ENCODE measurements at regions not wholly inside any gene's neighbourhood (a gene's known extent, or its start where the extent isn't known, plus 50 kb on each side); places are given as distances from the start of the nearest gene placed in this dataset.
"Not testable (repeated sequence)": the region's sequence is repeated elsewhere in the genome, so short reads cannot be mapped to it uniquely, and the experiment has no call there.

DNA sequence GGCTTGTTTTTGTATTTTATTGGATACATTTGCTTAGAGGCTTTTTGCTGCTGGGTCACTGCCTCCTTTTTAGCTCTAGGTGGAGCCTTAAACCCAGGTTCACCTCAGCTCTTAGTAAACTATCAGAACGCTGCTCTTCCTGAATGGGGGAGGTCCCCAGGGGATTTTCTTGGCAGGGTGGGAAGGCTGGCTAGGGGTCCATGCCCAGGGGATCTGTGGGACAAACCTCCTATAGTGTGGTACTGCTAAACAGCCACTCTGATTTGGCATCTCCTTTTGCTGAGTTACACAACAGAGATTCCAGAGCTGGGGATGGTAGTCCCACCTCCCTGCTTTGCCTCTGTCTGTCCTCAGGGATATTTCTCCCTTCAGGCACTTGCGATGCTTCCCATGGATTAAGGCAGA lies 204.9 kb downstream of the ZIC5 start:
- DNase-seq = no peak

DNA sequence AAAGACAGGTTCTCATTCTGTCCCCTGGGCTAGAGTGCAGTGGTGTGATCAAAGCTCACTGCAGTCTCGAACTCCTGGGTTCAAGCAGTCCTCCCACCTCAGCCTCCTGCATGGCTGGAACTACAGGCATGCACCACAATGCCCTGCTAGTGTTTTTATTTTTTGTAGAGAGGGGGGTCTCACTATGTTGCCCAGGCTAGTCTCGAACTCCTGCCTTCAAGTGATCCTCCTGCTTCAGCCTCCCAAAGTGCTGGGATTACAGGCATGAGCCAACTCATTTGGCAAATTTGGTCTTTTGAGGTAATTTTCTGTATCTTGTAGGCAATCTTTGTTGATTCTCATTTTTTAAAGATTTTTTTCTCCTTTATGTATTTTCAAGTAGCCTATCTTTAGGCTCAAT lies 205.7 kb downstream of the ZIC5 start:
- no peak for DNase-seq

DNA sequence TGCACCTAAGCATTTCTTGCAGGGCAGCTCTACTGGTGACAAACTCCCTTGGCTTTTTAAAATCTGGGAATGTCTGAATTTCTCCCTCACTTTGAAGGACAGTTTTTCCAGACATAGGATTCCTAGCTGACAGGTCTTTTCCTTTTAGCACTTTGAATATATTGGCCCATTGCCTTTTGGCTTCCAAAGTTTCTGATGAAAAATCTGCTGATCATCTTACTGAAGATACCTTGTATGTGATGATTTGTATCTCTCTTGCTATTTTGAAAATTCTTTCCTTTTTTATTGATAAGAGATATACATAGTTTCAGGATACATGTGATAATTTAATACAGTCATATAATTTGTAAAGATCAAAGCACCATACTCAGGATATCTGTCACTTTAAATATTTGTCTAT lies 211.1 kb downstream of the ZIC5 start:
- DNase-seq = no peak

DNA sequence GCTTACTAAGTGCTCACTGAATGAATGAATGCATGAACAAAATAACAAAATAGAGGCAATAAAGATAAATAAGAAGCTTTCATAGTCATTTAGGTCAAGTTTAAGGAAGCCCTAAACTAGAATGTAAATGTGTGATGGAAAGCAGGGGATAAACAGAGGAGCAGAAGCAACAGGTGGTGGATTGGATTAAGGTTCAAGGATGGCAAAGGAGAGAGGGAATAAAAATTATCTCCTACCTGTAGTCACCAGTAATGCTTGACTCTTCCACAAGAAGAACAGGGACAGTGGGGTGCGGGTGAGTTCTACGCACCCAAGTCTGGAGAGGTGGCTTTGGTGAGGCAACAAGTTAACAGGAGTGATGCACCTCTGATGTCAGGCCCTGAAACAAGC lies 212.4 kb downstream of the ZIC5 start:
- no peak for DNase-seq

DNA sequence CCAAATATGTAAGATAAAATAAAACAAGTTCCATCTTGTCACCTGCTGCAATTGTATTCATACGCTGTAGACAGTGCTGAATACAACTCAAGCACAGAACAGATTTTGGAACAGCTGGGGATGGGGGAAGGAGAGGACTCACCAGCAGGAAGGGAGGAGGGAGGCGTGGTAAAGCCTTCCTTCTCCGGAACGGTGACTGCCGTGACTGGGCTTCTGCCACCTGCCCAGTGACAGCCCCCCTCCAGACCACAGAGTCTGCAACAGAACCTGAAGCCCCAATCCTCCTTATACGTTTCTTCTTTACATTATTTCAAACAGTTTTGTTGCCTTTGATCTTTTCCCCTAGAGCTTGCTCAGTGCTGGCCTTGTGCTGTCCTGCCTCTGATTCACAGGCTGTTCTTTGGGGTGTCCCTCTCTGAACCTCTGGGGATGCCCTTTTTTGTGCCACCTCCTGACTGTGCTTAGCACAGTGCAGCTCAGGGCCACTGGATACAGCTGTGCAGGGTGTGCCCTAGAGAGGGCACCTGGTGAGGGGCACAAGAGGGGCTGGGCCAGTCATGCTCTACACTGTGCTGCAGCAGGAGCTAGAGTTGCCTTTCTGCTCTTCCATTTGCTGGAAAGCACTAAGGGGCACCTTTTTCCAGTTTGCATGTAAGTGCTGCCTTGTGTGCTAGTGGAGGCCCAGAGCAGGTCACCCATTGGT lies 213.0 kb downstream of the ZIC5 start:
- DNase-seq = no peak

DNA sequence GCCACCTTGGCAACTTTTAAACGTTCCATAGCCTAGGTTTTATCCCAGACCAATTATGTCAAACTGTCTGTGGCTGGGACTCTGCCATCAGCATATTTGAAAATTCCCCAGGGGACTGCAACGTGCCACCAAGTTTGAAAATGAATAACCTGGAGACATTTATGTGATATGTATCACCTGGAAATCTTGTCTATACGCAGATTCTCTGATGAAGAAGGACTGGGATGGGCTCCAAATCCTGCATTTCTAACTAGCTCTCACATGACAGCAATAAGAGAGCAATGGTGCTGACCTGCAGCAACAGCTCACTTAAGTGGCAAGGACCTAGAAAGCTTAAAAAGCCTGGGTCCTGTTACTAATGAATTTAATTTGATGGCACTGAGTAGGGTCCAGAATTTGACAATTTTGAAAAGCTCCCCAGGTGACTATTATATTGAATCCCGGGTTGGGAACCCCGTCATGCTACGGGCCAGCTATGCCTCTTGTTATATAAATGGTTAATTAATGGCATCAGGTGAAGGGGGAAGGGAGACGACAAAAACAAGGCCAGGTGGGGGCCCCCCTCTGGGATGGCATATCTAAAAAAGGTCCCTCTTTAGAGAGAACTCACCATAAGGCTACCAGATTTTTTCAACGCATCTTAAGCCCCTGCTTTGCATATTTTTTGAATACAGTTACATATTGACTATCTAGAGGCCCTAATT lies 213.7 kb downstream of the ZIC5 start:
- no peak for DNase-seq

DNA sequence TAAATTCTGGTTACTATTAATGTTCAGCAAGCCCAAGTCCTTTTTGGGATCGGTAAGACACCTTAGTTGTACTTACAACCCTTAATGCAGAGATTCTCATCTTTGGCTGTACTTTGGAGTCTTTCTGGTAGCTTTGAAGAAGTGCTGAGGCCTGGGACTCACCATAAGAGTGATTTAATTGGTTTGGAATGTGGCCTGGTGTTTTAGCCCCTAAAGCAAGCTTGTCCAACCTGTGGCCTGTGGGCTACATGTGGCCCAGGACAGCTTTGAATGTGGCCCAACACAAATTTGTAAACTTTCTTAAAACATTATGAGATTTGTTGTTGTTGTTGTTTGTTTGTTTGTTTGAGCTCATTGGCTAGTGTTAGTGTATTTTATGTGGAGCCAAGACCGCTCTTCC lies 215.3 kb downstream of the ZIC5 start:
- DNase-seq = no peak

DNA sequence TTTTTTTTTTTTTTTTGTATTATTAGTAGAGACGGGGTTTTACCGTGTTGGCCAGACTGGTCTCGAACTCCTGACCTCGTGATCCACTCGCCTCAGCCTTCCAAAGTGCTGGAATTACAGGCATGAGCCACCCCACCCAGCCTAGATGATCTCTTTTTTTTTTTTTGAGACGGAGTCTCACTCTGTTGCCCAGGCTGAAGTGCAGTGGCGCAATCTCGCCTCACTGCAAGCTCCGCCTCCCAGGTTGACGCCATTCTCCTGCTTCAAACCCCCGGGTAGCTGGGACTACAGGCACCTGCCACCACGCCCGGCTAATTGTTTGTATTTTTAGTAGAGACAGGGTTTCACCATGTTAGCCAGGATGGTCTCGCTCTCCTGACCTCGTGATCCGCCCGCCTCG lies 216.8 kb downstream of the ZIC5 start:
- not testable (repeated sequence) for DNase-seq

DNA sequence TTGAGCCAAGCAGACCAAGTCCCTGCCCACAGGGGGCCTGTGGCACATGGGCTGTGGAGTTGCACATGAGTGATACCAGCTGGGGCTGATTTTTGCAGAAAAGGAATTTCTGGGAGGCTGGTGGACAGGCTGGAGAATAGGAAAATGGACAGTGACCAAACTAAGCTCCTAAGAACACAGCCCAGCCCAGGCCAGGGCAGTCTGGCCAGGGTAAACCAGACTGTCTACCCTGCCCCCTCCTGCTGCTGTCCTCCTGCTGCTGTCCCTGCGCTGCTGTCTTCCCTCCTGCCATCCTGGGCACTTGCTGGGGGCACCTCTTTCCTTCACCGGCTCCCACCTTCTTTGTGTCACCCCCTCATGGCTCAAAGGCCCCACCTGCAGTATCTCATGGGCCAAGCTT lies 219.2 kb downstream of the ZIC5 start:
- DNase-seq = no peak

DNA sequence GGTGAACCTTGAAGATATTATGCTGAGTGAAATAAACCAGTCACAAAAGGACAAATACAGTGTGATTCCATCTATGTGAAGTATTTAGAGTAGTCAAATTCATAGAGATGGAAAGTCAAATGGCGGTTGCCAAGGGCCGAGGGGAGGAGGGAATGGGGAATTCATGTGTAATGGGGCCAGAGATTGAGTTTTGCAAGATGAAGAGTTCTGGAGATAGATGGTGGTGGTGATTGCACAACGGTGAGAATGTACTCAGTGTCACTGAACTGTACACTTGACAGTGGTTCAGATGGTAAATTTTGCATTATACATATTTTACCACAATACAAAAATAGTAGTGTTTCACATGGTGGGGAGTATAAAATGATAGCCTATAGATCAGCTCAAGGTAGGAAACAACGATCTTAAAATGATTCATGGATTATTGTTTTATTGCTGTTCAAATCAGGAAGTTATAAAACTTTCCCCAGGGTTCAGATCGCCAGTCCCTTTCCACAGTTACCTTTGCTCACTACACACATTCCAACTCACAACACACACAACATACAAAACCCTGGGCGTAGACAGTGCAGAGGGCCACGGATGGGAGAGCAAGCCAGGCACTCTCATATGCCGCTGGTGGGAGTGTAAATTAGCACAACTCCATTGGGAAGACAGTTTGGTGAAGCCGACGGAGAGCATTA lies 219.9 kb downstream of the ZIC5 start:
- DNase-seq = no peak

DNA sequence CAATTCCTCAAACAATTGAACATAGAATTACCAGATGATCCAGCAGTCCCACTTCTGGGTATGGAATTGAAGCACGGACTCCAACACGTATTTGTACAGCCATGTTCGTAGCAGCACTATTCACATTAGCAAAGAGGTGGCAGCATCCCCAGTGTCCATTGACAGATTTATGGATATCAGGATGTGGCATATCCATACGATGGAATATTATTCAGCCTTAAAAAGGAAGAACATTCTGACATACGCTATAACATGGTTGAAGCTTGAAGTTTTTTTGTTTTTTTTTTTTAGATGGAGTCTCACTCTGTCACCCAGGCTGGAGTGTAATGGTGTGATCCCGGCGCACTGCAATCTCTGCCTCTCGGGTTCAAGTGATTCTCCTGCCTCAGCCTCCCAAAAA lies 220.6 kb downstream of the ZIC5 start:
- DNase-seq = no peak

DNA sequence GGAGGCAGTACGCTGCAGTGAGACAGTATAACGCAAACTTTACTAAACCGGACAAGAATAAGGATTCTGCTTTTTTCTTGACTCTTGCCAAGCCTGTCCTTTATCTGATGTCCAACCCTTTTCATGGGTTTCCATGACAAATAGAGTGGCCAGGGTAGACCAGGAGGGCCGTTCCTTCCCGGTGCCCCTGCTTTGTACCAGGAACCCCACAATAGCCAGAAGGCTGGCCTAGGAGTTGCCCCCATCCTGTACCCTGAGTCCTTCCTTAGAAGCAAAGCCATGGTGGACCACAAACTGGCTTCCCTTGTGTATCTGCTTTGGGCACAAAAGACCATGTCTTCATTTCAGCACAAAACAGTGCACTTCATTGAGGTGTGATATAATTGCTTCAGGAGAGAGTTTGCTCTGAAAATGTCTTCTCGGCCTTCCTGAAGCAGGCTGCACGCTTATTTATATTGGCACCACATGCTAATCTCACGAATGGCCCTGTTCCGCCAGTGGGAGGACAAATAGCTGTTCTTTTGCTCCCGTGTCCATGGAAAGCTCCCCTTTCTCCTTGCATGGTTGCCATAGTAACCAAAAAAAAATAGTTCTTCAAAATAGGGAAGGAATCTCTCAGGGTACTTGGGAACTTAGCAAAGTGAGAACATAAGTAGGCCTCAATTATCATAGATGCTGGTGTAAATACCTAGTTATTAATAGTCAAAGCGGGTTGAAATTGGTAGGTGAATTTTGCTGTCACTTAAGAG lies 222.1 kb downstream of the ZIC5 start:
- DNase-seq = no peak

DNA sequence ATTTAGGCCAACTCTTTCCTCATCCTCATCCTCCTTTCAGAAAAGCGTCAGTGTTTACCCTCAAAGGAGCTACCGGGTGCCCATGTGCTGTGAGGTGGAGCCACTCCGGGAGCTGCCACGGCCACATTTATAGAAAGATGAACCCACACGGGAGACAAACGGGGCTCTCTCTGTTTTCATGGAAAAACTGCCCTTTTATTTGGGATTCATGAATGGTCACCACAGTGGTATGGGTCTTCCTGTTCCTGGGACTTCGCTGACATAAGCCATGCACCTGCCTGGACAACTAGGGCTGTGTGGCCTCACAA lies 224.2 kb downstream of the ZIC5 start:
- DNase-seq = no peak

DNA sequence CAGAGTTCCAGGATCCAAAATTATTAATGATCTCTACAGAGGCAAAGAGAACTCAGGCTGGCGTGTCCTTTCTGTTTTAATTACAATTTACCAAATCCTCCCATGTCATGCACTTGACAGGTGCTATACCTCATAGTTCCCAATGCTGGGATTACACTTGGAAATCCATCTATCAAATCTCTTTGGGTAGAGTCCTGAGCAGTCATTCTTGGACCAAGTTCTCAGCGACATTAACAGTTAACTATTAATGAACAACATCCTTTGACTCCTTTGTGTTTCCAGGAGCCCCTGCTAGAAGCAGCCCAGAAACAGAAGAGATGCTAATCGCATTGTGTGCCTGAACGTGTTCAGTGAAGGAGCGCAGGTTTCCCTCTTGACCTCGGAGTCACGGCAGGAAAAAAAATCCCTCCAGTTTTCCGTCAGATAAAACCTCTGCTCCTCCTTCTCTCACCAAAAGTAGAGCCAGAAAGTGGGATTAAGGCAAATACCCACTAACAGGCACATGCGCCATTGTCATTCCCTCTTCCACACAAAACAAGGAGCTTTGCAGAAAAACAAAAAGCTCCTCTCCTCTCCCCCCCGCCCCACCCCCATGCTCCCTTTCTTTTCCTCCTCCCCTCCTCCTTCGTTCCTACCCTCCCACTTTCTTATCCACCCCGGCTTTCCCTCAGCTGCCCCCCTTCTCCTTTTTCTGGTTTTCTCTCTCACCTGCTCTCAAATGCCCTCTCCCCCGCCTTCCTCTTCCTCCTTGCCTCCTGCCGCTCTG lies 224.7 kb downstream of the ZIC5 start:
- DNase-seq = no peak

DNA sequence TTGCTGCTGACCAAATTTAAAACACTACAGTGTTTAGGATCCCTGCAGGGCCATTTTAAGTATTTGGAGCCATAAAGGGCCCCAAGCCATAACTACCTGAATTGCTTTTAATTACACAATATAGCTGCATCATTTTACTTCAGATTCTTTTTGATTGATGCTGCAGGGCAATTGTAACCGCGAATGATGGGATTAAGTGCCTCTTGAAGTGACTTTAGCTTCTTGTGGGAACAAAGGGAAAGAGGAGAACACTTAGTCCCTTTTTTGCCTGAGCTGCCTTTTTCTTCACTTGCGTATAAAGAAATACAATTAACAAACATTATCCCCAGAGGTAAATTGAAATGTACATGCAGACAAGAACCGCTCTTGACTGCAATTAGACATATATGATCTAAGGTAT lies 228.5 kb downstream of the ZIC5 start:
- DNase-seq = peak; percentile 68

DNA sequence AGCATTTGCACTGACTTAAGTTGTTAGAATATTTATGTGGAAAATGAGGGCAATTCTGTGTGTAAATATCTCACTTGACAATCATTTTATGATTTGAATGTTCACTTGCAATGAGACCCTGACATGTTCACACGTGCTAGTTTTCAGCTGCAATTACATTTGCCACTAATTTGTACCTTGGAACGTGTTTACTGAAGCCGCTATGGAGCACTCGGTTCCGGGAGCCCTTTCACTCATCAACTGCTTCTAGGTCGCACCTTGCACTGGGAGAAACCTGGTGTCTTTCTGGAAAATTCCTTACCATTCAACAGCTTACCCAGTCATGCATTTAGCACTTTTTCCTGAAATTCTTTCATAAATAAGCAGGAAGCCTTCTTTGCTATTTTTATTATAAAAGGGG lies 229.6 kb downstream of the ZIC5 start:
- DNase-seq = no peak

DNA sequence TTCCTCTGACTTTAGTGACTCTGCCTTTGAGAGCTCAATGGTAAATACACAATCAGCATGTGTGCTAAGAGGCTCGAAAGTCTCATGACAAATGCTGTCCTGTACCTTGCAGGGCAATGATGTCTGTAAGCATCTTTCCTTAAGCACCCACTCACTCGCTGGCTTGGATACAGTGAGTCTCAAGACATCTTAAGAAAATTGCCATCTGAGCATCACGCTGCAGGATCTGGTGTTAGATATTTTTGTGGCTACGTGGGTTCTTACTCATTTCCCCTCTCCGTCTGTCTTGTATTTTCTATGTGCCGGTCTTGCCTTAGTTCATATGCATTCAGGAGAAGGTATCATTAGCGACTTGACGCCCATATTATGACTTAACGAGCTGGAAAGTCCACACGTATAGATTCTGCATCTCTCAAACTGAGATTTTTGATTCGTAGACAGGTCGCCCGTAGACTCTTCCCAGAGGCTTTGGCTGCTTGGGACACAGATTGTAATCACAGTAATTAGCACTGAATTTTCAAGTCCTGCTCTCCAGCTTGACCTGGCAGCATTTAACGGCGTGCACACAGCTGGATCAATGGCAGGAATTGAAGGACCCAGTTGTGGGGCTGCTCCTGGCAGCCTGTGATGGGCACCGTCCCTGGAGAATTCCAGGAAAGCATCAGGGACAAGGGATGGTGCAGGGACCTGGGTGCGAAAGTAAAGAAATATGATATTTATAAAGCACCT lies 231.2 kb downstream of the ZIC5 start:
- no peak for DNase-seq

DNA sequence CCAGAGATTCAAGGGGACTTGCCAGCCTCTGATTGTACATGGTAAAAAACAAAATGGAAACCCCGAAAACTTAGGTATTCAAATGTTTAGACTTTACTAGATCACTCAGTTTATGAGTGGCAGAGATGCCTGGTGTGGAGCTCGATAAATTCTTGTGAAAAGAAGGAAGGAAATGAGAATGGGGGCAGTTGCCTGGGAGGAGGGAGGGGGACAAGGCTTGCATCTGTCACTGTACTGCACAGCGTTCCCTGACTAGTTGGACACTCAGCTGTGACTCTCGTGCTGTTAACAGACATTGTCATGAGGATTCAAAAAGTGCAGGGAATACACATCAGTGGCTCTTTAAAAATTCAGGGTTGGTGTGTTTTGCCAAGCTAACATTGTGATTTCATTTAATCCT lies 232.9 kb downstream of the ZIC5 start:
- peak; percentile 26 for DNase-seq

DNA sequence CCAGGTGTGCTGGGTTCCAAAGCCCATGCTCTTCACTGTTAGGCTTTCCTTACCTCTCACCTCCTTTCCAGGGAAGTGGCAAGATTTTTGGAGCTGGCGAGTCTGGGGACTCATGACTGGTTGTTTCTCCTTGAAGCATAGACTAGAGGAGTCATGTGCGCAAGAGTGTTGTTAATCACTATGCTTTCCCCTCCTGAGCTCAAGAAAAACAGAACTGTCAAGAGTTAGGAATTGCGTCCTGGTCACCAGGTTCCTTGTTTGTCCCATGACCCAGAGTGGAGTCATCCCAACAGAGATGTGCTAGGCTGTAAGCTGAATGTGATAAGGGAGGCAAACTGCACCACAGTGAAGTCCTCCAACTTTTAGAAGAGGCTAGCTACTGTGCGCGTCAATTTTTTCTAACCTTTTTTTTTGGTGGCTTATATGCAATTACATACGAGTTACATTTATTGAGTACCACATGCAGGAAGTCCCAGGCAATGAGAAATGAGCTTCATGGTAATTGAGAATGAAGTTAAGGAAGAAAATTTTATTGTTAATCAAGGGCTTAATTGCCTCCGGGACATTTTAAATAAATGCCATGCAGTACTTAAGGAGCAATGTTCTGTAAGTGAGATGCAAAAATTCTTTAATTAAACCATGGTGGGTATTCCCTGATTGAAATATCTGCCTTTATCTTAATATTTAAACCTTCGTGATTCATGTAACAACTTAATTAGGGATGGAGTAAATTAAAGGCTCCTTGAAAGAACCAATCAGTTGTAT lies 233.9 kb downstream of the ZIC5 start:
- DNase-seq = no peak

DNA sequence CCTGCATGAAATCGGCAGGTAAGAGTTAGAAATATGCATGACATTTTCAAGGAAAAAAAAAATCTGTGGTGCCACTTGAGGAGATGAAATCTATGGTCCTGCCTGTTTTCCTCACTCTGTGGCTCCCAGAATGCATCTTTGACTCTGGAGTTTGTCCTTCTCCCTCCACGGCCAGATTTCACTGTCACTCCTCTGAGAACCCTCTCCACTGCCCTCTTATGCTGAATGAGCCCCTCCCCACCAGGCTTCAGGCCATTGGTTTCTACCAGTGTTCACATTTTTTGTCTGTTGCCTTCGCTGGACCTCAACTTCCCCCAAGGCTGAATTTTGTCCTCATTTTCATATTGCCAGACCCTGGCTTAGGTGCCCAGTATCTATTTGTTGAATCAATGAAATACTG lies 235.0 kb downstream of the ZIC5 start:
- DNase-seq = no peak

DNA sequence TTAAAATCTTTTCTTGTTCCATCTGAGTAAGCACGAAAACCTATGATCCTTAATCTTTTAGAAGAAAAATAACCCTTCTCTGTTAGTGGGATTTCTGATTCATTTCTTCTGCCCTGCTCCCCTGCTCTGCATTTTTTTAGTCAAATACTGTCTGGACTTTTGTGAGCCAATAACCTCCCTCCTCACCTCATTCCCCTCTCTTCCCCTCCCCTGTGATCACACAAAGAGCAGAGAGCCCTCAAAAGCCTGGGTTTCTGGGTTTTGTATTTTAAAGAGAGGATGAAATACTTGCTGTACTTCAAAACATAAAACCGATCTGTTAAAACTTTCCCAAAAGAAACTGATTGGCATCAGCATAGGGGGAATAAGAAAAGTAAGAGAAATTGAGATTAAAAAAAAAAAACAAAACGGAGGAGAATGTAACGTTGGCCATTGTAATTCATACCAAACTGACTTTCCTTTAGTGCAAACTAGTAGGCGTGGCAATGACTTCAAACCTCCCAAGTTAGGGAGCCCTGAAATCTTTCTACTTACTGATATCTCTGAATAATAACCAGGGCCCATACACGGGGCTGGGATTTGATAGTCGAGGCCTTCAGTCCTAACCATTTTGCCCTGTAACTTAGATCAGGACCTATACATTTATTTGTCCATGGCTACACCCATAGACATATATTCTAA lies 232.9 kb downstream of the TM9SF2 start:
- no peak for DNase-seq
